Thoracic aorta (tissue), 2 donors: ENCODE measurements at regions not wholly inside any gene's neighbourhood (a gene's known extent, or its start where the extent isn't known, plus 50 kb on each side); places are given as distances from the start of the nearest gene placed in this dataset.
"Not testable (repeated sequence)": the region's sequence is repeated elsewhere in the genome, so short reads cannot be mapped to it uniquely, and the experiment has no call there.

Source experiments
- ATAC-seq: fragments of 150-250 bp; one replicate; pipeline ENCODE4 v1.8.0; 2017; ENCODE audit warnings: low read depth; ENCODE audit not compliant: insufficient number of reproducible peaks, low FRiP score
- DNase-seq: peaks from one replicate; pipeline ENCODE4 v3.0.0-alpha.2; 2020; ENCODE audit warnings: low spot score
- H3K27ac ChIP-seq, 2 donors: fragments of 200-600 bp; sonication (generic); 1 replicate in 1 of 2; 2 replicates in 1 of 2; pipeline ENCODE4 v1.5.1; 2016; ENCODE audit warnings: mild to moderate bottlenecking in 2 of 2, moderate library complexity in 2 of 2
- H3K27me3 ChIP-seq: fragments of 200-600 bp; sonication (generic); replicated peaks from 2 replicates; pipeline ENCODE4 v1.6.0; 2016; ENCODE audit warnings: mild to moderate bottlenecking; ENCODE audit not compliant: insufficient read depth
- H3K36me3 ChIP-seq: fragments of 200-600 bp; sonication (generic); one replicate; pipeline ENCODE4 v1.5.1; 2016
- H3K4me1 ChIP-seq, 2 donors: fragments of 200-600 bp; sonication (generic); 1 replicate in 1 of 2; 2 replicates in 1 of 2; pipeline versions ENCODE4 v1.5.1 to v1.6.0; 2016; ENCODE audit warnings: low read depth in 2 of 2, mild to moderate bottlenecking in 1 of 2; ENCODE audit not compliant: control insufficient read depth in 1 of 2
- H3K4me3 ChIP-seq: fragments of 200-600 bp; sonication (generic); 2 replicates; pipeline ENCODE4 v1.5.1; 2016; ENCODE audit warnings: mild to moderate bottlenecking
- H3K9me3 ChIP-seq: fragments of 200-600 bp; sonication (generic); 2 replicates; pipeline ENCODE4 v1.5.1; 2016
- CTCF ChIP-seq: fragments of 200-600 bp; sonication (generic); IDR thresholded peaks from one replicate; pipeline ENCODE4 v1.5.1; 2019; ENCODE audit warnings: antibody characterized with exemption

DNA sequence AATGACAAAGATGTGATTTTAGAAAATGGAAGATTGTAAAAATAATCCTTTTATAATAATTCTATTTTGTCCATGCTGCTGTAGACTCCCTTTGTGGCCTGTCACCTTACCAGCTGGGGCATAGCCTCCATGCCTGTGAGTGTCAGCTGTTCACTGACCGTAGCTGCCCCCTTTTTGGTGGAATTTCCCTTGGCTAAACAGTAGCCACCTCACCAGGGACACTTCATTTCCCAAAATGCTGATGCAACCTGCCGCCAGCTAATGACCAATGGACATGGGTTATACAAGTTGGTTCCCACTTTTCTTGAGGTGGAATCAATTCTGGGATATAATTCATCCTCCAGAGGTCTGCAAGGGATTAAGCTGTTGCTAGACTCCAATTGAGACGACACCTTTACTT is 368.4 kb downstream of the PRDM5 start:
- TF ChIP-seq CTCF = no peak
- H3K4me1 ChIP-seq = no peaks in the 10 kb centered on the region
- no peaks in the 10 kb centered on the region for H3K36me3 ChIP-seq
- no peak overlapping the region for H3K4me3 ChIP-seq
- no peaks in the 10 kb centered on the region for H3K27me3 ChIP-seq
- no peaks in the 10 kb centered on the region for H3K9me3 ChIP-seq
- DNase-seq (no peak), ATAC-seq (no peak)
- no peak overlapping the region for H3K27ac ChIP-seq

DNA sequence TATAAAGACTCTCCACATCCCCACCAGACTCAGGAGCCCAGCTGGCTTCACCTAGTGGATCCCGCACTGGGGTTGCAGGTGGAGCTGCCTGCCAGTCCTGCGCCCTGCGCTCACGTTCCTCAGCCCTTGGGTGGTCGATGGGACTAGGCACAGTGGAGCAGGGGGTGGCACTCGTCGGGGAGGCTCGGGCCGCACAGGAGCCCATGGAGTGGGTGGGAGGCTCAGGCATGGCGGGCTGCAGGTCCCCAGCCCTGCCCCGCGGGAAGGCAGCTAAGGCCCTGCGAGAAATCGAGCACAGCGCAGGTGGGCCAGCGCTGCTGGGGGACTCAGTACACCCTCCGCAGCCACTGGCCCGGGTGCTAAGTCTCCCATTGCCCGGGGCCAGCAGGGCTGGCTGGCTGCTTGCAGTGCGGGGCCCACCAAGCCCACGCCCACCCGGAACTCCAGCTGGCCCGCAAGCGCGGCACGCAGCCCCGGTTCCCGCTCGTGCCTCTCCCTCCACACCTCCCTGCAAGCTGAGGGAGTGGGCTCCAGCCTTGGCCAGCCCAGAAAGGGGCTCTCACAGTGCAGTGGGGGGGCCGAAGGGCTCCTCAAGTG is 371.8 kb downstream of the PRDM5 start:
- H3K4me1 ChIP-seq, H3K36me3 ChIP-seq, H3K9me3 ChIP-seq, H3K27ac ChIP-seq, ATAC-seq, DNase-seq, H3K27me3 ChIP-seq, H3K4me3 ChIP-seq: not testable (repeated sequence)

- H3K27me3 ChIP-seq = no peaks in the 10 kb centered on the region
- no peaks in the 10 kb centered on the region for H3K36me3 ChIP-seq
- no peak for TF ChIP-seq CTCF
- no peaks in the 10 kb centered on the region for H3K4me1 ChIP-seq
- DNase-seq (no peak), ATAC-seq (no peak)
- H3K9me3 ChIP-seq = no peaks in the 10 kb centered on the region
- no peak overlapping the region for H3K4me3 ChIP-seq
- no peak overlapping the region for H3K27ac ChIP-seq
These were observed 373.4 kb downstream of the PRDM5 start for GRCh38 chr4:120549011-120549570.

- ATAC-seq (no peak), DNase-seq (no peak)
- no peak overlapping the region for H3K4me3 ChIP-seq
- H3K36me3 ChIP-seq = no peaks in the 10 kb centered on the region
- no peak overlapping the region for H3K27ac ChIP-seq
- no peaks in the 10 kb centered on the region for H3K4me1 ChIP-seq
- no peaks in the 10 kb centered on the region for H3K9me3 ChIP-seq
- no peak for TF ChIP-seq CTCF
- no peaks in the 10 kb centered on the region for H3K27me3 ChIP-seq
These were observed 377.1 kb downstream of the PRDM5 start for GRCh38 chr4:120545391-120545790.

- no peak for ATAC-seq
- Histone ChIP-seq H3K27ac (no peak overlapping the region), H3K27me3 (no peaks in the 10 kb centered on the region), H3K36me3 (no peaks in the 10 kb centered on the region), H3K4me1 (no peaks in the 10 kb centered on the region), H3K9me3 (no peaks in the 10 kb centered on the region), H3K4me3 (no peak overlapping the region)
- no peak for DNase-seq
- no peak for TF ChIP-seq CTCF
These were observed 377.7 kb downstream of the PRDM5 start for GRCh38 chr4:120544838-120545237.

DNA sequence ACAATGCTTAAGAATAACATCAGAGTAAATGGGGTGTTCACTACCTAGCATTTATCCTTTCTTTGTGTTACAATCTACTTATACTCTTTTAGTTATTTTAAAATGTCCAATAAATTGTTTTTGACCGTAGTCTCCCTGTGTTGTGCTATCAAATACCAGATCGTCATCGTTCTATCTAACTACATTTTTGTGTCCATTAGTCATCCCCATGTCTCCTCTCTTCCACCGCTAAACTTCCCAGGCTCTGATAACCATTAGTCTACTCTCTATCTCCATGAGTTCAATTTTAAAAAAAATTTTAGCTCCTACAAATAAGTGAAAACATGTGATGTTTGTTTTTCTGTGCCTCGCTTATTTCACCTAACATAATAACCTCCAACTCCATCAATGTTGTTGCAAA is 381.9 kb downstream of the PRDM5 start:
- Histone ChIP-seq H3K9me3 (no peaks in the 10 kb centered on the region), H3K27ac (no peak overlapping the region), H3K27me3 (no peaks in the 10 kb centered on the region), H3K4me1 (no peaks in the 10 kb centered on the region), H3K36me3 (no peaks in the 10 kb centered on the region), H3K4me3 (no peak overlapping the region)
- ATAC-seq = no peak
- no peak for DNase-seq
- TF ChIP-seq CTCF = no peak
